ENCODE measurements at regions not wholly inside any gene's neighbourhood (a gene's known extent, or its start where the extent isn't known, plus 50 kb on each side); places are given as distances from the start of the nearest gene placed in this dataset.

DNA sequence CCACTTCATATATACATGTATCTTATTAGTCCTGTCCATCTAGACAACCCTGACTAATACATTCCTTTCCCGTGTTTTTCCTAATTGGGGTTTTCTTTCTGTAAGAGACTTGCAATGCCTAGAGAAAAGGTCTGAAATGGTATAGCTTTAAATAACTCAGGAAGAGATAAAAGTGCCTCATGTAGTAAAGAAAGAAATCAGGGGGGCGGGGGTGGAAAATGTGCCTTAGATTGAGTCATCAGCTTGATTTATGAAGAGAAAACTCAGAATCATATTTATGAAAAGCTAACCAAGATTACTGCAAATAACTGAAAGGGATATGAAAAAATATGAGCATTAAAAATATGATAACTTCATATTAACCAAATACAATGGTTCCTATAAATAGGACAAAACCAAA lies 345.8 kb upstream of the CHRM3 start:
- TF ChIP-seq, protein P1, sequence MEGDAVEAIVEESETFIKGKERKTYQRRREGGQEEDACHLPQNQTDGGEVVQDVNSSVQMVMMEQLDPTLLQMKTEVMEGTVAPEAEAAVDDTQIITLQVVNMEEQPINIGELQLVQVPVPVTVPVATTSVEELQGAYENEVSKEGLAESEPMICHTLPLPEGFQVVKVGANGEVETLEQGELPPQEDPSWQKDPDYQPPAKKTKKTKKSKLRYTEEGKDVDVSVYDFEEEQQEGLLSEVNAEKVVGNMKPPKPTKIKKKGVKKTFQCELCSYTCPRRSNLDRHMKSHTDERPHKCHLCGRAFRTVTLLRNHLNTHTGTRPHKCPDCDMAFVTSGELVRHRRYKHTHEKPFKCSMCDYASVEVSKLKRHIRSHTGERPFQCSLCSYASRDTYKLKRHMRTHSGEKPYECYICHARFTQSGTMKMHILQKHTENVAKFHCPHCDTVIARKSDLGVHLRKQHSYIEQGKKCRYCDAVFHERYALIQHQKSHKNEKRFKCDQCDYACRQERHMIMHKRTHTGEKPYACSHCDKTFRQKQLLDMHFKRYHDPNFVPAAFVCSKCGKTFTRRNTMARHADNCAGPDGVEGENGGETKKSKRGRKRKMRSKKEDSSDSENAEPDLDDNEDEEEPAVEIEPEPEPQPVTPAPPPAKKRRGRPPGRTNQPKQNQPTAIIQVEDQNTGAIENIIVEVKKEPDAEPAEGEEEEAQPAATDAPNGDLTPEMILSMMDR (IDR thresholded peaks at IDR 0.05; ENCODE audit: insufficient read depth, low read depth, low read length): no peak
- no peak for TF ChIP-seq EZH2 (IDR thresholded peaks at IDR 0.05; ENCODE audit: insufficient read depth, low read length)

All from astrocyte (in vitro differentiated cells and primary cell).